ENCODE measurements at regions not wholly inside any gene's neighbourhood (a gene's known extent, or its start where the extent isn't known, plus 50 kb on each side); places are given as distances from the start of the nearest gene placed in this dataset.
"Not testable (repeated sequence)": the region's sequence is repeated elsewhere in the genome, so short reads cannot be mapped to it uniquely, and the experiment has no call there.

GRCh38 chr10:114708084-114708483, 50.0 kb upstream of the ABLIM1 start:
- no peak for DNase-seq

- DNase-seq: no peak
These were observed 50.8 kb upstream of the ABLIM1 start for GRCh38 chr10:114708717-114709335.

GRCh38 chr10:114709984-114710383, 51.9 kb upstream of the ABLIM1 start:
- DNase-seq: no peak

DNA sequence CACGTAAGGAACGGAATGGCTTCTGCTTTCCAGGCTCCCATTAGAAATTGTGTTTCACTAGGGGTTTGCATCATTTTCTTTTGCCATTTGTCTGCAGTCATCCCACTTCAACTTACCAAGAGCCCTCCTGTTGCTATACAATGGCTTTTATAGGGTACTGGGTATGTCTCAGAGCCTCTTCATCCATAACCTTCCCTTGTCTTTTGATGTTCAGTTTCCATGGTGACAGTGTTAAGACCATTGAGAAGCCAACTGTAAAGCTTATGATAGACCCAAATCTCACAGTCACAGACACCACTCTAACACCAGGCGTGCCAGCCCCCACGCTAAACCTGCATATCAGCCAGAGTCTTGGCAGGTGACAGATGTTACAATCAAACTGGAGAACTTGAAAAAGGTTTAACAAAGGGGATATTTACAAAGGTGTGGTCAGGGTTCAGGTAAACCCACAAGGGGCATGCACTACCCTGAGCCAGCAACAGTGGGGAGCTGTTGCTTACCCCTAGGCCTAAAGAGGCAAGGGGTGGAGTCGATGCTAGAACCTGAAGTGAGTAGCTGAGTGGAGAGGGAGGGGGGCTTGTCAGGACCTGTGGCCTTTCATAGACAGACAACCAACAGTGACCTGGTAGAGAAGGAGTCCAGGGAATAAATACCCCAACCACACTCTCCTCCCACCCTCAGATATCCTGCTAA, 53.2 kb upstream of the ABLIM1 start:
- DNase-seq: no peak

- DNase-seq: no peak
These were observed 53.8 kb upstream of the ABLIM1 start for GRCh38 chr10:114711869-114712250.

DNA sequence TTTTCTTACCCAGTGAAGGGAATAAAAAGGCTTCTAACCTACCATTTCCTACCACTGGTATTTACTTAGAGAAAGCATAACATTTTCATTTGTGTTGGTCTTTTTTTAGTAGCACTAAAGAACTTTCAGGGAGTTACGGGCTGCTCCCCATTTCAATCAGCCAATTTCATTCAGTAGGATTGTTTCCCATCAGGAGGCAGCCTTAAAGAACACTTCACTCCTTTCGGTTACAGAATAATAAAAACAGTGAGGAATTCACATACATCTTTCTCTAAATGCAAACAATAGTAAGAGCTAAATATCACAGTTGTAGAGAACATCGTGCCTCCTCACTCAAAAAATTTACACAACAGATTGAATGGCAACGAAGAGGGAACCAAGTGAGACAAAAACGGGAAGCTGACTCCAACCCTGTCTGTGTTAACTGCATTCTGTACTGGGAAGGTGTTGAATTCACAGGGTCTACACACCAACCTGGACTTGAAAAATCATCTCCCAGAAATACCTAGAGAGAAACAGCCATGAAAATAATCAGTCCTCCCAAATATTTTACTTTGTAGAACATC, 55.5 kb upstream of the ABLIM1 start:
- DNase-seq: no peak

- no peak for DNase-seq
These were observed 56.2 kb upstream of the ABLIM1 start for GRCh38 chr10:114714281-114714741.

- DNase-seq: no peak
These were observed 57.1 kb upstream of the ABLIM1 start for GRCh38 chr10:114715171-114715670.

GRCh38 chr10:114716811-114717404, 58.8 kb upstream of the ABLIM1 start:
- DNase-seq: no peak

DNA sequence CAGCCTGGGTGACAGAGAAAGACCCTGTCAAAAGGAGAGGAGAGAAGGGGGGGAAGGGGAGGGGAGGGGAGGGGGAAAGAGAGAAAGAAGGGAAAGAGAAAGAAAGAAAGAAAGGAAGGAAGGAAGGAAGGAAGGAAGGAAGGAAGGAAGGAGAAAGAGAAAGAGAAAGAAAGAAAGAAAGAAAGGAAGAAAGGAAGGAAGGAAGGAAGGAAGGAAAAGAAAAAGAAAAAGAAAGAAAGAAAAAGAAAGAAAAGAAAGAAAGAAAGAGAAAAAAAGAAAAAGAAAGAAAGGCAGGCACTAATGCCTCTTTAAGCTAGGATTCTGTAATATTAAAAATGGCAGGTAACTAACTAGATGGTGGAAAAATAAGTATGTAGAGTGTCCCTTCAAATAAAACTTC, 59.8 kb upstream of the ABLIM1 start:
- DNase-seq: not testable (repeated sequence)

GRCh38 chr10:114718374-114718773, 60.3 kb upstream of the ABLIM1 start:
- no peak for DNase-seq

DNA sequence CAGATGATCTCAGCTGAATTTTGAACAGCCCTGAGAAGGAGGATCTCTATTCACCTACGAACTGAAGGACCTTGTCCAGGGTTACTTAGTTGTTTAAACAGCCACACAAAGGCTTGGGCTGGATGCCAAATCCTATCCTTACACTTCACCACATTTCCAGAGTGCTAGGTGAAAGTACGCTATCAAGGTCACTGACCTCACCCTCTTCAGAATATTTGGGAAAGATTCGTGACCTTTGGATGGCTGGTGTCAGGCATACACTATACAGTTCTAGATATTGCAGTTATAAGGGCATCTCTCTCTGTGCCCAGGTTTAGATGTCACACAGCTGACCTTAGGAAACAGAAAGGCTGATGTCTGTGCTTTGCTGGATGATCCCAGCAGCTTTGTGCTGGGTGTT, 61.2 kb upstream of the ABLIM1 start:
- DNase-seq: no peak

- DNase-seq: not testable (repeated sequence)
These were observed 61.9 kb upstream of the ABLIM1 start for GRCh38 chr10:114720023-114720422.

DNA sequence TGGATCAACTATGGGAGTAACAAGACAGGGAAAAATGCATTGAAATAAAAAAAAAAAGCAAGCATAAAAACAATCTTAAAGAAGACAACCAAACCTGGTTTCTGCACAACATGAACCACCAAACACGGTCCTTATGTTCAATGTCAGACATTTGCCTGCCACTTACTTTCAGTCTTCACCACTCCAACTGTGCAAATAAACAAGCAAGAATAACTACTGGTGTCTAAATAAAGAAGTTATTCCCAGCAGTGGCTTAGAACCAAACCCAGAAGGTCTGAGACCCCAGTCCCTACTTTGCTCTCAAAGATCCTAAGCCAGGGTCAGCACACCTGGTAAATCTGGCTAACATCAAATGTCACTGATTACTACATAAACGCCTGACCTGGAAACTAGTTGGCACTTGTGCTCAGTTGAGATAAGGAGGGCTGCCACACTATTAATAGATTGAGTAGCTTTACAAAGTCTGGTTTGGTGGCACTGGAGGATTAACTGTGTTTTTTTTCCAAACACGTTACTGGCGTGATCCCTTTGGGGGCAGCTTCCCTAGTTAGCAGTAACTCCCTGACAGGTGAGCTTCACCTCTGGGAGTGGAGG, 62.7 kb upstream of the ABLIM1 start:
- no peak for DNase-seq

GRCh38 chr10:114722136-114722535, 64.1 kb upstream of the ABLIM1 start:
- DNase-seq: not testable (repeated sequence)

DNA sequence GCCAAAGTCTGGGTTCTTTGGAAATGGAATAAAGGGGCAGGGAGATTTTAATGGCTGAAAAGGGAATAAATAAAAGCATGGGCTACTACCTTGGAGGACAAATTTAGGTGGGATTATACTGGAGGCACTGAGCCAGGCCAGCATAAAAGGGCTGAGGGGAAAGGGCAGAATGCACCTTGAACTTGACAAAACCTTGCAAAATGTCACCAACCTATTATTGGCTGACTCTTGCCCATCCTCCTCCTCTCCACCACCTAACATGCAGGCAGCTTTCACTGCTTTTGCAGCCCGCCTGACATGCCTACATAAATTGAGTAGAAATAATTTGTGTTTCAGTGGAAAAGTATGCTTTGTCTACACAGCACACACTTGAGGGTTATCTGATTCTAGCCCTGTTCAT, 65.3 kb upstream of the ABLIM1 start:
- DNase-seq: no peak

GRCh38 chr10:114723991-114724715, 66.1 kb upstream of the ABLIM1 start:
- DNase-seq: no peak

- no peak for DNase-seq
These were observed 66.6 kb upstream of the ABLIM1 start for GRCh38 chr10:114724716-114725106.

DNA sequence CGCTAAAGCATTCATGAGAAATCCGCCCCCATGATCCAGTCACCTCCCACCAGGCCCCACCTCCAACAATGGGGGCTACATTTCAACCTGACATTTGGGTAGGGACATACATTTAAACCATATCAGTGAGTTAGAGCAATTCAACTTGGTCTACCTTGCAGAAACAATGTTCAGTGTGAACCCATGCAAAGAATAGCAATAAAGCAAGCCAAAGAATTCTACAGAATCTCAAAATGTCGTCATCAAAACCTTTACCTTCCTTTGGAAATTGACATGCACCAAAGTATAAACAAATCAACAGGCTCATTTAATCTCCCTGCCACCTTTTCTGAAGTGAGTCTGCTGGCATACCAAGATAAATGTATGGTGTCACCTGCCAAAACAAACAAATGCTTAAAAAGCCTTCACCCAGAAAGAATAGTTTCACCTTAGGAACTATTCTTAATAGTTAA, 68.8 kb upstream of the ABLIM1 start:
- no peak for DNase-seq

DNA sequence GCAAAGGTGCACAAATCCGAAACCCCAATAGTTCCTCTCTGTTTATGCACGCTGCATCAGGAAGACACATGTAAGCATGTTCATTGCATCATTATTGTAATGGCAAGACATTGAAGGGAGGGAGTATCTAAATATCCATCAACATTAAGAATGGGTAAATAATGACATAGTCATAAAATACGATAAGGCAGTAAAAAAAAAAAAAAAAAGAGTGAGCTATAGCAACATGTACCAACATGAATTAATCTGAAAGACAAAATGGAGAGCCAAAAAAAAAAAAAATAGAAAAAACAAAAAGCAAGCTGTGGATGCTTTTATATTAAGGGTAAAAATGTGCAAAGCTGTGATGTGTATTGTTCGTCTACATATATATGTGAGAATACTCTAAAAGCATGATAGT, 70.2 kb upstream of the ABLIM1 start:
- DNase-seq: no peak

DNA sequence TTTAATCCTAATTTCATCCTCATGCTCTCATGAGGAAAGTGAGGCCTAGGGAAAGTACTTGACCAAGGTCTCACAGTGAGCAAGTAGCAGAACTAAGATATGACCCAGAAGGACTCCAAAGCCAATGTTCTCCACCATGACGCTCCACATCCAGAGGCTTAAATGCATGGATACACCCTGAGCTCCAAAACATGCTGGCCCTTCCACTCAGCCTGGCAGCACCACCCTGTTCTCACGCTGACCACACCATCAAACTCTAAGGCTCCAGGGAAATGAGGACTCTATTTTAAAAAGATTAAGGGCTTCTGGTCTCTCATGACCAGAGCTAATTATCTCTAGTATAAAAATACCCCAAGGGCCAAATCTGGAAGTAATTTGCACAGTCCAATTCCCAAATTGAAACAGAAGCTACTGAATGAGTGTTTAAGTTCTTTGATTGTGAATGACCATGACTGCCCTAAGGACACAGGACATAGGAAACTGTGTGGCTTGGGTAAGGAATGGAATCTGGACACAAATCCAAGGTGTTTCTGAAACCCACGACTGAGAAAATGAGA, 71.1 kb upstream of the ABLIM1 start:
- DNase-seq: no peak

DNA sequence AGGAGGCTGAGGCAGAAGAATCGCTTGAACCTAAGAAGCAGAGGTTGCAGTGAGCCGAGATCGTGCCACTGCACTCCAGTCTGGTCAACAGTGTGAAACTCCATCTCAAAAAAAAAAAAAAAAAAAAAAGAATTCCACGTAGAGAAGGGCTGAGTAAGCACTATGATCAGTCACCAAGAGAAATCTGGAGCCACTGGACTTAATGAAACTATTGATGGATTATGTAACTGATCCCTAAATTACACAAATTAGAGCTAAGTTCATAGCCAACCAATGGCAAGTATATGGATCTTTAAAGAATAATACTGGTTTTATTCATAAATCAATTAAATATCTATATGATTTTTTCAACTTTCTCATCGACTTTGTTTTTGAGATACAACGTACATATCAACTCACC, 72.2 kb upstream of the ABLIM1 start:
- no peak for DNase-seq
